K562 (cell line): ENCODE measurements at regions not wholly inside any gene's neighbourhood (a gene's known extent, or its start where the extent isn't known, plus 50 kb on each side); places are given as distances from the start of the nearest gene placed in this dataset.

ENCODE experiments used
- ATAC-seq: fragments of 200-7000 bp; cut with Tn5 transposase; 3 replicates; pipeline ENCODE4 v1.9.1; 2020; ENCODE audit warnings: moderate library complexity
- BruUV-seq: library from RNA; stranded (reverse); fragments of 400-500 nt; replicated peaks from 2 replicates; lab custom pipeline; 2021; lab: Mats Ljungman, UMichigan
- CTCF ChIA-PET: fragments of 300-600 bp; formaldehyde crosslinking; extraction: SDS; loops from one replicate; lab custom pipeline; 2021; ENCODE audit warnings: low intra/inter-chr PET ratio; lab: Yijun Ruan, JAX
- POLR2A ChIA-PET: fragments of 300-600, 350-650 bp; sonication (Branson Sonifier 250); formaldehyde crosslinking; extraction: SDS; loops from one replicate; lab custom pipeline; 2021; ENCODE audit warnings: antibody characterized with exemption, inconsistent platforms; lab: Yijun Ruan, JAX
- DNase-seq, 4 experiments: peaks; one replicate each; pipeline versions ENCODE4 v3.0.0 to v3.0.0-alpha.2; 2011 to 2018; ENCODE audit warnings: low spot score in 3 of 4, mixed read lengths in 3 of 4; ENCODE audit errors: extremely low read depth in 1 of 4
- FAIRE-seq: peaks from 2 replicates; lab custom pipeline; 2011; peaks lifted over from hg19 to GRCh38; lab: Jason Lieb, UNC
- H2AFZ ChIP-seq: 2 replicates; pipeline ENCODE4 v1.6.0; 2011; ENCODE audit warnings: low read depth, low read length, control low read depth, inconsistent platforms
- H3K27ac ChIP-seq: fragments of 200-600 bp; 3 replicates; pipeline ENCODE4 v1.8.0; 2011; ENCODE audit warnings: low read depth, mild to moderate bottlenecking, control low read depth, inconsistent platforms, low read length, moderate library complexity, mixed read lengths; ENCODE audit errors: extremely low read depth
- H3K27me3 ChIP-seq, 2 experiments: fragments of 300-600 bp in 1 of 2; 2 replicates in 1 of 2; 3 replicates in 1 of 2; pipeline versions ENCODE4 v1.6.0 to v1.8.0; 2011; ENCODE audit warnings: inconsistent platforms in 2 of 2, low read length in 2 of 2, mild to moderate bottlenecking in 1 of 2, mixed read lengths in 1 of 2, moderate library complexity in 1 of 2; ENCODE audit not compliant: control insufficient read depth in 2 of 2, insufficient read depth in 2 of 2
- H3K36me3 ChIP-seq: fragments of 300-600 bp; 3 replicates; pipeline ENCODE4 v1.8.0; 2011; ENCODE audit warnings: mild to moderate bottlenecking, low read length, inconsistent platforms; ENCODE audit not compliant: control insufficient read depth, insufficient read depth
- H3K4me1 ChIP-seq, 2 experiments: fragments of 200-600 bp in 1 of 2; replicated peaks in 1 of 2; 2 replicates in 1 of 2; 3 replicates in 1 of 2; pipeline versions ENCODE4 v1.5.1 to v1.8.0; 2011; ENCODE audit warnings: inconsistent platforms in 2 of 2, low read length in 2 of 2, mild to moderate bottlenecking in 1 of 2, mixed read lengths in 1 of 2, moderate library complexity in 1 of 2; ENCODE audit not compliant: control insufficient read depth in 2 of 2, insufficient read depth in 2 of 2
- H3K4me2 ChIP-seq: 2 replicates; pipeline ENCODE4 v1.6.1; 2011; ENCODE audit warnings: low read length, control low read depth, inconsistent platforms, mixed read lengths; ENCODE audit not compliant: insufficient read depth
- H3K4me3 ChIP-seq: fragments of 200-600 bp; sonication (generic), shearing (Covaris generic); 2 replicates; pipeline ENCODE4 v1.5.1; 2016; ENCODE audit warnings: control low read depth, inconsistent platforms
- H3K79me2 ChIP-seq: fragments of 200-600 bp; 3 replicates; pipeline ENCODE4 v1.8.0; 2011; ENCODE audit warnings: low read length, inconsistent platforms; ENCODE audit not compliant: control insufficient read depth, insufficient read depth
- H3K9ac ChIP-seq, 2 experiments: 2 replicates each; pipeline versions ENCODE4 v1.6.0 to v1.6.1; 2011; ENCODE audit warnings: low read depth in 2 of 2, low read length in 2 of 2, control low read depth in 1 of 2, inconsistent platforms in 1 of 2, mild to moderate bottlenecking in 1 of 2, mixed read lengths in 1 of 2; ENCODE audit not compliant: insufficient read depth in 1 of 2
- H3K9me1 ChIP-seq: one replicate; pipeline ENCODE4 v1.6.0; 2011; ENCODE audit warnings: inconsistent platforms, mild to moderate bottlenecking, low read length, moderate library complexity; ENCODE audit not compliant: control insufficient read depth, insufficient read depth
- H3K9me3 ChIP-seq: replicated peaks from 2 replicates; pipeline ENCODE4 v1.5.1; 2011; ENCODE audit warnings: low read depth, low read length, inconsistent platforms; ENCODE audit not compliant: control insufficient read depth, insufficient read depth
- H4K20me1 ChIP-seq: replicated peaks from 2 replicates; pipeline ENCODE4 v1.6.1; 2011; ENCODE audit warnings: low read length, inconsistent platforms, mixed read lengths; ENCODE audit not compliant: control insufficient read depth, insufficient read depth
- CBFA2T3 ChIP-seq: fragments of 450-650 bp; IDR thresholded peaks from 2 replicates; pipeline ENCODE4 v1.6.1; 2017
- MED1 ChIP-seq: sonication (generic); formaldehyde crosslinking; IDR thresholded peaks from 2 replicates; pipeline ENCODE4 v1.8.1; 2023; ENCODE audit warnings: missing genetic modification reagents, borderline replicate concordance
- REST ChIP-seq, 2 experiments: fragments of 450-650 bp; formaldehyde crosslinking in 1 of 2; IDR thresholded peaks; 2 replicates each; pipeline versions ENCODE4 v1.4.0 to v1.6.1; 2014 to 2020; ENCODE audit warnings: mild to moderate bottlenecking in 2 of 2, borderline replicate concordance in 1 of 2, low read depth in 1 of 2
- SOX6 ChIP-seq: fragments of 450-650 bp; IDR thresholded peaks from 2 replicates; pipeline ENCODE4 v1.6.1; 2014; ENCODE audit warnings: mild to moderate bottlenecking
- in situ Hi-C: fragments of 300-500 bp; cut with MboI; formaldehyde crosslinking; loops from 4 replicates; pipeline ENCODE4 v1.15.0; 2018; ENCODE audit warnings: inconsistent platforms, mixed read lengths
- intact Hi-C: fragments of 100-400 bp; cut with micrococcal nuclease; formaldehyde crosslinking; loops from 2 replicates; pipeline ENCODE4 v1.14.2; 2022
- TF ChIP-seq, protein P1 (sequence below): sonication (generic); formaldehyde crosslinking; IDR thresholded peaks from 2 replicates; pipeline ENCODE4 v1.8.1; 2023; ENCODE audit warnings: mild to moderate bottlenecking, missing genetic modification reagents

- CTCF ChIA-PET, result no interaction called here
- Histone ChIP-seq H3K27me3 (no peaks in the 10 kb centered on the region), H3K4me3 (no peak overlapping the region), H3K4me2 (no peak overlapping the region), H3K9ac (no peak overlapping the region), H4K20me1 (no peaks in the 10 kb centered on the region), H3K4me1 (no peaks in the 10 kb centered on the region), H3K27ac (no peak overlapping the region), H2AFZ (no peak overlapping the region)
- in situ Hi-C loops, result no loop called here
- POLR2A ChIA-PET, result no interaction called here
- intact Hi-C loops, result no loop called here
- ATAC-seq, result no peak
- peak; percentile 67 for TF ChIP-seq SOX6
- TF ChIP-seq, protein P1, sequence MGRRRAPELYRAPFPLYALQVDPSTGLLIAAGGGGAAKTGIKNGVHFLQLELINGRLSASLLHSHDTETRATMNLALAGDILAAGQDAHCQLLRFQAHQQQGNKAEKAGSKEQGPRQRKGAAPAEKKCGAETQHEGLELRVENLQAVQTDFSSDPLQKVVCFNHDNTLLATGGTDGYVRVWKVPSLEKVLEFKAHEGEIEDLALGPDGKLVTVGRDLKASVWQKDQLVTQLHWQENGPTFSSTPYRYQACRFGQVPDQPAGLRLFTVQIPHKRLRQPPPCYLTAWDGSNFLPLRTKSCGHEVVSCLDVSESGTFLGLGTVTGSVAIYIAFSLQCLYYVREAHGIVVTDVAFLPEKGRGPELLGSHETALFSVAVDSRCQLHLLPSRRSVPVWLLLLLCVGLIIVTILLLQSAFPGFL (CRISPR knock-in tag), result no peak
- no peak for TF ChIP-seq MED1 (CRISPR knock-in tag)
- TF ChIP-seq CBFA2T3, result 0 out of 2 replicates have a peak, but pooled peaks have one; percentile 27
- peak; percentile 42; the same call in 1 of the 2 replicates for TF ChIP-seq REST (IDR thresholded peaks at IDR 0.05; ENCODE audit: borderline replicate concordance)
- no peak for TF ChIP-seq REST (CRISPR knock-in tag; IDR thresholded peaks at IDR 0.05; ENCODE audit: low read depth)
- TF ChIP-seq, all 486 proteins: peak for 3
- no peaks in the 10 kb centered on the region for H3K36me3 ChIP-seq
- H3K9me1 ChIP-seq, result no peaks in the 10 kb centered on the region
- H3K79me2 ChIP-seq, result no peaks in the 10 kb centered on the region
- H3K9me3 ChIP-seq, result no peaks in the 10 kb centered on the region
- FAIRE-seq (no peak), DNase-seq (peak in 1 of 4 experiments; percentile 0)
- no TSS peak for BruUV-seq
These were observed 1761.5 kb downstream of the PCDH9 start for GRCh38 chr13:65468628-65469027.
